ENCODE measurements at regions not wholly inside any gene's neighbourhood (a gene's known extent, or its start where the extent isn't known, plus 50 kb on each side); places are given as distances from the start of the nearest gene placed in this dataset.
A peak's percentile ranks its signal among the peaks of the same experiment; 100 is the strongest.

DNA sequence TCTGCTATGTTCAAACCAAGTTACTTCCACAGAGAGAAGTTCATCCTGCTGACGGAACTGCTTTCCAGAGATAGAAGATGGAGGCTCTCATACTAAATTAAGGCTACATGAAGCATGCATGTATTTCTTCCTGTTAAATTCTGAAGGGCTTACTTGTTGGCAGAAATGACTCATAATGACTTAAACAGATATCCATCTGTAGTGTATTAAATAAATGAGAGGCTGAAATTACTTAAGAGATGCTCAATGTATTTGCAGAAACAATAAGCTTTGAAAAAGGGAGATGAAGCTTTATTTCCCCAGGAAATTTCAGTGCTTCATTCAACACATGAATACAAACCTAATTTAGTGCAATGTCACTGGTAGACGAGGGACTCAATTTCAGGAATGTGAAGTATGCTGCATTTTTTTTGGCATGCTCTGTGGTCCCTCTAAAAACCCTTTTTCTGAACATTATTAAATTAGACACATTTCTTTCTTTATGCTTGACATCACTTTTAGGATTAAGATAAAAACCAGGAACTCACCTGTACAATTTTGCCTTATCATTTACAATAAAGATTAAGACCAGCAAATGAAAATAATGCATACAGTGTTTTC lies 759.1 kb upstream of the POU3F4 start:
- no peak overlapping the region for H3K27ac ChIP-seq (ENCODE audit: low read depth in 2 of 2, low read length in 2 of 2)
- no peaks in the 10 kb centered on the region for H3K9me3 ChIP-seq (ENCODE audit: control insufficient read depth in 2 of 3, insufficient read depth in 1 of 3, low read length in 3 of 3)
- no peak overlapping the region for H3K4me3 ChIP-seq (ENCODE audit: low read length in 3 of 3)
- no peak for DNase-seq
- no peaks in the 10 kb centered on the region for H3K4me1 ChIP-seq (ENCODE audit: control insufficient read depth in 2 of 3, insufficient read depth in 2 of 3, low read depth in 1 of 3, low read length in 3 of 3)
- no peaks in the 10 kb centered on the region for H3K36me3 ChIP-seq (ENCODE audit: control insufficient read depth in 2 of 3, insufficient read depth in 3 of 3, low read length in 3 of 3)
- TF ChIP-seq, protein P1, sequence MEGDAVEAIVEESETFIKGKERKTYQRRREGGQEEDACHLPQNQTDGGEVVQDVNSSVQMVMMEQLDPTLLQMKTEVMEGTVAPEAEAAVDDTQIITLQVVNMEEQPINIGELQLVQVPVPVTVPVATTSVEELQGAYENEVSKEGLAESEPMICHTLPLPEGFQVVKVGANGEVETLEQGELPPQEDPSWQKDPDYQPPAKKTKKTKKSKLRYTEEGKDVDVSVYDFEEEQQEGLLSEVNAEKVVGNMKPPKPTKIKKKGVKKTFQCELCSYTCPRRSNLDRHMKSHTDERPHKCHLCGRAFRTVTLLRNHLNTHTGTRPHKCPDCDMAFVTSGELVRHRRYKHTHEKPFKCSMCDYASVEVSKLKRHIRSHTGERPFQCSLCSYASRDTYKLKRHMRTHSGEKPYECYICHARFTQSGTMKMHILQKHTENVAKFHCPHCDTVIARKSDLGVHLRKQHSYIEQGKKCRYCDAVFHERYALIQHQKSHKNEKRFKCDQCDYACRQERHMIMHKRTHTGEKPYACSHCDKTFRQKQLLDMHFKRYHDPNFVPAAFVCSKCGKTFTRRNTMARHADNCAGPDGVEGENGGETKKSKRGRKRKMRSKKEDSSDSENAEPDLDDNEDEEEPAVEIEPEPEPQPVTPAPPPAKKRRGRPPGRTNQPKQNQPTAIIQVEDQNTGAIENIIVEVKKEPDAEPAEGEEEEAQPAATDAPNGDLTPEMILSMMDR (IDR thresholded peaks at IDR 0.05; ENCODE audit: borderline replicate concordance, extremely low read depth, insufficient read depth) = no peak
- intact Hi-C loops (cut with DNase I) = no loop called here
- no peak for FAIRE-seq
- no peak overlapping the region for H3K9ac ChIP-seq (ENCODE audit: low read length in 3 of 3)
- no peaks in the 10 kb centered on the region for H3K27me3 ChIP-seq (ENCODE audit: control insufficient read depth, insufficient read depth, low read length)

DNA sequence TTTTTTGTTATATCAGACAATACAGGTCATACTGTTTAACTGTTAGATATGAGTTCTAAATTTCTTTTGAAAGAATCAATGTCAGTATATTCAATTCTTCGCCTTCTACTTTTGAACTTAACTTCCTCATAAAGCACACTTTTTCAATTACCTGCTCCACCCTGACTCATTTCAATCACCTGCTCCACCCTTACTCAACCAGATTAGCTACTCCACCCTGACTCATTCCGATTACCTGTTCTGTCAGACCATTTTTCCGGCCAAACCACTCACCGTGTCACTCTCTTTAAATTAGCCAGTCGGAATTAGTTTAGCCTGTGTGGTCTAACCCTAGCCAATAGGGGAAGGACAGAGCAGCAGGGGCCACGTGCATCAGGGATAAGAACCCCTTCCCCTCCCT lies 751.8 kb upstream of the POU3F4 start:
- Histone ChIP-seq H3K4me1 (ENCODE audit: control insufficient read depth in 2 of 3, insufficient read depth in 2 of 3, low read depth in 1 of 3, low read length in 3 of 3) (no peaks in the 10 kb centered on the region), H3K36me3 (ENCODE audit: control insufficient read depth in 2 of 3, insufficient read depth in 3 of 3, low read length in 3 of 3) (no peaks in the 10 kb centered on the region), H3K27me3 (ENCODE audit: control insufficient read depth, insufficient read depth, low read length) (no peaks in the 10 kb centered on the region), H3K27ac (ENCODE audit: low read depth in 2 of 2, low read length in 2 of 2) (no peak overlapping the region), H3K9me3 (ENCODE audit: control insufficient read depth in 2 of 3, insufficient read depth in 1 of 3, low read length in 3 of 3) (no peaks in the 10 kb centered on the region), H3K9ac (ENCODE audit: low read length in 3 of 3) (no peak overlapping the region), H3K4me3 (ENCODE audit: low read length in 3 of 3) (no peak overlapping the region)
- intact Hi-C loops (cut with DNase I) = no loop called here
- no peak for FAIRE-seq
- no peak for DNase-seq
- TF ChIP-seq, protein P1 (IDR thresholded peaks at IDR 0.05; ENCODE audit: borderline replicate concordance, extremely low read depth, insufficient read depth) = no peak

DNA sequence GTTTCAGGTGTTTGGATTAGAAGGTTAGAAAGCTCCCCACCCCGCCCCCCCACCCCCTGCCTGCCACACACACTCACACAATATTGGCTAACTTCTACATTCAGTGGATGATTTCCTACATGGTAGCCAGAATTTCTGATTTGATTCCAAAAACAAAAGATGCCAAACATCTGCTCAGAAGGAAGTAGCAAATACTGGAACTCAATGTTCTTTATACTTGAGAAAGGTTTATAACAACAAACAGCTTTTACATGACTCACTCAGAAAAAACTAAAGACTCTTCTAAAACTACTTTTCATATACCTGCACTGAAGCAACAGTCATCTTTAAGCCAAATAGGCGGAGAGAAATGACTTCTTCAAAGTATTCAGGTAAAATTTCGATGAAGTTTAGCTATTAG lies 750.5 kb upstream of the POU3F4 start:
- no peaks in the 10 kb centered on the region for H3K36me3 ChIP-seq (ENCODE audit: control insufficient read depth in 2 of 3, insufficient read depth in 3 of 3, low read length in 3 of 3)
- H3K27ac ChIP-seq (ENCODE audit: low read depth in 2 of 2, low read length in 2 of 2) = no peak overlapping the region
- no peaks in the 10 kb centered on the region for H3K4me1 ChIP-seq (ENCODE audit: control insufficient read depth in 2 of 3, insufficient read depth in 2 of 3, low read depth in 1 of 3, low read length in 3 of 3)
- no peak overlapping the region for H3K4me3 ChIP-seq (ENCODE audit: low read length in 3 of 3)
- intact Hi-C loops (cut with DNase I) = no loop called here
- no peak for FAIRE-seq
- TF ChIP-seq, protein P1 (IDR thresholded peaks at IDR 0.05; ENCODE audit: borderline replicate concordance, extremely low read depth, insufficient read depth) = no peak
- H3K9me3 ChIP-seq (ENCODE audit: control insufficient read depth in 2 of 3, insufficient read depth in 1 of 3, low read length in 3 of 3) = no peaks in the 10 kb centered on the region
- no peak overlapping the region for H3K9ac ChIP-seq (ENCODE audit: low read length in 3 of 3)
- H3K27me3 ChIP-seq (ENCODE audit: control insufficient read depth, insufficient read depth, low read length) = no peaks in the 10 kb centered on the region
- DNase-seq = peak in 1 of 5 donors; percentile 14

DNA sequence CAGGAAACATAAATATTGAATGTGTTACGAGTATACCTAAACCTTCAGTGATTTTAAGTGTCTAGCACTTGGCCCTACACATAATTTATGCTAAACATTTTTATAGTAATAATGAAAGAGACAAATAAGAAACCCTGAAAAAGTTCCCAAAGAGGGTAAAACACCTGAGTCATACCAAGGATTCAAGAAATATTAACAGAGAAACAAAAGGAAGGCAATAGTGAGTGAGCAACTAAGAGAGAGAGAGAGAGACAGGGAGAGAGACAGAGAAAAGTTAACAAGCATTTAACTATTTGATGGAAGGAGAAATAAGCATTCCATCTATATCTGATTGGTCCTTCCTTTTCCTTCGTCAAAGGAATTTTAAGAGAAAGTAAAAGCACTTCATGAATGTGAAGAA lies 743.6 kb upstream of the POU3F4 start:
- no peak overlapping the region for H3K4me3 ChIP-seq (ENCODE audit: low read length in 3 of 3)
- H3K36me3 ChIP-seq (ENCODE audit: control insufficient read depth in 2 of 3, insufficient read depth in 3 of 3, low read length in 3 of 3) = no peaks in the 10 kb centered on the region
- no peaks in the 10 kb centered on the region for H3K4me1 ChIP-seq (ENCODE audit: control insufficient read depth in 2 of 3, insufficient read depth in 2 of 3, low read depth in 1 of 3, low read length in 3 of 3)
- intact Hi-C loops (cut with DNase I) = no loop called here
- no peaks in the 10 kb centered on the region for H3K9me3 ChIP-seq (ENCODE audit: control insufficient read depth in 2 of 3, insufficient read depth in 1 of 3, low read length in 3 of 3)
- FAIRE-seq = no peak
- no peak overlapping the region for H3K9ac ChIP-seq (ENCODE audit: low read length in 3 of 3)
- TF ChIP-seq, protein P1 (IDR thresholded peaks at IDR 0.05; ENCODE audit: borderline replicate concordance, extremely low read depth, insufficient read depth) = no peak
- no peak overlapping the region for H3K27ac ChIP-seq (ENCODE audit: low read depth in 2 of 2, low read length in 2 of 2)
- DNase-seq = no peak
- H3K27me3 ChIP-seq (ENCODE audit: control insufficient read depth, insufficient read depth, low read length) = no peaks in the 10 kb centered on the region
